ENCODE measurements at regions not wholly inside any gene's neighbourhood (a gene's known extent, or its start where the extent isn't known, plus 50 kb on each side); places are given as distances from the start of the nearest gene placed in this dataset.

- H3K27ac Mint-ChIP-seq, result no peak overlapping the region
- ATAC-seq (replicated peaks), result no peak
- peaks cover 72 to 92% of the 10 kb centered on the region in 2 donors for H3K27me3 Mint-ChIP-seq
Observed at GRCh38 chr12:53844994-53845844, 93.4 kb upstream of the HOXC13 start.

GRCh38 chr12:53845932-53846331 is 92.7 kb upstream of the HOXC13 start:
- Mint-ChIP-seq H3K36me3 (ENCODE audit: insufficient read depth) (no peaks in the 10 kb centered on the region), H3K9me3 (no peaks in the 10 kb centered on the region), H3K4me3 (no peak overlapping the region), H3K27ac (no peak overlapping the region), H3K4me1 (ENCODE audit: low read depth in 2 of 2) (no peaks in the 10 kb centered on the region), H3K27me3 (peaks cover 71 to 92% of the 10 kb centered on the region in 2 donors)
- DNase-seq, result no peak
- no peak for ATAC-seq (replicated peaks)

More at GRCh38 chr12:53844994-53845844, 93.4 kb upstream of the HOXC13 start:
- Mint-ChIP-seq H3K36me3 (ENCODE audit: insufficient read depth) (no peaks in the 10 kb centered on the region), H3K4me1 (ENCODE audit: low read depth in 2 of 2) (no peaks in the 10 kb centered on the region), H3K4me3 (no peak overlapping the region), H3K9me3 (no peaks in the 10 kb centered on the region)
- no peak for DNase-seq

- Mint-ChIP-seq H3K27me3 (peaks cover 60 to 75% of the 10 kb centered on the region in 2 donors), H3K36me3 (ENCODE audit: insufficient read depth) (peaks cover 3% of the 10 kb centered on the region)
Observed at GRCh38 chr12:53849113-53849512, 89.5 kb upstream of the HOXC13 start.

GRCh38 chr12:53849656-53850055 is 89.0 kb upstream of the HOXC13 start:
- H3K27ac Mint-ChIP-seq, result no peak overlapping the region
- H3K27me3 Mint-ChIP-seq, result peaks cover 62 to 75% of the 10 kb centered on the region in 2 donors
- H3K9me3 Mint-ChIP-seq, result no peaks in the 10 kb centered on the region
- no peak for DNase-seq
- no peak overlapping the region for H3K4me3 Mint-ChIP-seq
- no peak for ATAC-seq (replicated peaks)
- H3K4me1 Mint-ChIP-seq (ENCODE audit: low read depth in 2 of 2), result no peaks in the 10 kb centered on the region
- peaks cover 3% of the 10 kb centered on the region for H3K36me3 Mint-ChIP-seq (ENCODE audit: insufficient read depth)

More at GRCh38 chr12:53849113-53849512, 89.5 kb upstream of the HOXC13 start:
- no peak overlapping the region for H3K4me3 Mint-ChIP-seq
- no peak for DNase-seq
- no peak overlapping the region for H3K27ac Mint-ChIP-seq
- H3K4me1 Mint-ChIP-seq (ENCODE audit: low read depth in 2 of 2), result no peaks in the 10 kb centered on the region
- ATAC-seq (replicated peaks), result no peak
- no peaks in the 10 kb centered on the region for H3K9me3 Mint-ChIP-seq

GRCh38 chr12:53852061-53852460 is 86.6 kb upstream of the HOXC13 start:
- DNase-seq (no peak), ATAC-seq (replicated peaks) (no peak)
- Mint-ChIP-seq H3K27ac (no peak overlapping the region), H3K36me3 (ENCODE audit: insufficient read depth) (peaks cover 3% of the 10 kb centered on the region), H3K9me3 (no peaks in the 10 kb centered on the region), H3K27me3 (peaks cover 59 to 70% of the 10 kb centered on the region in 2 donors), H3K4me3 (no peak overlapping the region), H3K4me1 (ENCODE audit: low read depth in 2 of 2) (no peaks in the 10 kb centered on the region)

GRCh38 chr12:53852992-53853391 is 85.6 kb upstream of the HOXC13 start:
- Mint-ChIP-seq H3K27ac (no peak overlapping the region), H3K4me3 (no peak overlapping the region), H3K36me3 (ENCODE audit: insufficient read depth) (peaks cover 3% of the 10 kb centered on the region), H3K27me3 (peaks cover 57 to 61% of the 10 kb centered on the region in 2 donors), H3K4me1 (ENCODE audit: low read depth in 2 of 2) (no peaks in the 10 kb centered on the region), H3K9me3 (no peaks in the 10 kb centered on the region)
- DNase-seq, result no peak
- no peak for ATAC-seq (replicated peaks)

GRCh38 chr12:53854701-53855316 is 83.8 kb upstream of the HOXC13 start:
- Mint-ChIP-seq H3K27me3 (peaks cover 45 to 53% of the 10 kb centered on the region in 2 donors), H3K4me1 (ENCODE audit: low read depth in 2 of 2) (no peaks in the 10 kb centered on the region), H3K27ac (no peak overlapping the region), H3K4me3 (no peak overlapping the region), H3K36me3 (ENCODE audit: insufficient read depth) (peaks cover 3% of the 10 kb centered on the region), H3K9me3 (no peaks in the 10 kb centered on the region)
- no peak for ATAC-seq (replicated peaks)
- no peak for DNase-seq

GRCh38 chr12:53856132-53856531 is 82.5 kb upstream of the HOXC13 start:
- no peaks in the 10 kb centered on the region for H3K4me1 Mint-ChIP-seq (ENCODE audit: low read depth in 2 of 2)
- H3K9me3 Mint-ChIP-seq, result no peaks in the 10 kb centered on the region
- peaks cover 3% of the 10 kb centered on the region for H3K36me3 Mint-ChIP-seq (ENCODE audit: insufficient read depth)
- no peak for ATAC-seq (replicated peaks)
- DNase-seq, result no peak
- H3K27ac Mint-ChIP-seq, result no peak overlapping the region
- H3K4me3 Mint-ChIP-seq, result no peak overlapping the region
- H3K27me3 Mint-ChIP-seq, result peaks cover 43 to 53% of the 10 kb centered on the region in 2 donors

GRCh38 chr12:53857666-53858065 is 81.0 kb upstream of the HOXC13 start:
- no peak for DNase-seq
- H3K4me1 Mint-ChIP-seq (ENCODE audit: low read depth in 2 of 2), result no peaks in the 10 kb centered on the region
- peaks cover 3% of the 10 kb centered on the region for H3K36me3 Mint-ChIP-seq (ENCODE audit: insufficient read depth)
- no peak overlapping the region for H3K4me3 Mint-ChIP-seq
- H3K9me3 Mint-ChIP-seq, result no peaks in the 10 kb centered on the region
- H3K27me3 Mint-ChIP-seq, result peaks cover 36 to 54% of the 10 kb centered on the region in 2 donors
- no peak for ATAC-seq (replicated peaks)
- H3K27ac Mint-ChIP-seq, result no peak overlapping the region

- ATAC-seq (replicated peaks) (no peak), DNase-seq (no peak)
- Mint-ChIP-seq H3K27me3 (peaks cover 18 to 33% of the 10 kb centered on the region in 2 donors), H3K4me1 (ENCODE audit: low read depth in 2 of 2) (no peaks in the 10 kb centered on the region), H3K9me3 (no peaks in the 10 kb centered on the region), H3K4me3 (no peak overlapping the region), H3K36me3 (ENCODE audit: insufficient read depth) (no peaks in the 10 kb centered on the region), H3K27ac (no peak overlapping the region)
Observed at GRCh38 chr12:53860426-53861345, 77.9 kb upstream of the HOXC13 start.

- Mint-ChIP-seq H3K4me1 (ENCODE audit: low read depth in 2 of 2) (no peaks in the 10 kb centered on the region), H3K27ac (no peak overlapping the region), H3K9me3 (no peaks in the 10 kb centered on the region), H3K4me3 (no peak overlapping the region), H3K36me3 (ENCODE audit: insufficient read depth) (no peaks in the 10 kb centered on the region), H3K27me3 (peaks cover 18 to 35% of the 10 kb centered on the region in 2 donors)
- DNase-seq, result no peak
- no peak for ATAC-seq (replicated peaks)
Observed at GRCh38 chr12:53862206-53862605, 76.4 kb upstream of the HOXC13 start.

GRCh38 chr12:53862831-53863230 is 75.8 kb upstream of the HOXC13 start:
- ATAC-seq (replicated peaks), result no peak

GRCh38 chr12:53866727-53867126 is 71.9 kb upstream of the HOXC13 start:
- DNase-seq, result no peak

More at GRCh38 chr12:53862831-53863230, 75.8 kb upstream of the HOXC13 start:
- peaks cover 19 to 41% of the 10 kb centered on the region in 2 donors for H3K27me3 Mint-ChIP-seq
- no peaks in the 10 kb centered on the region for H3K36me3 Mint-ChIP-seq (ENCODE audit: insufficient read depth)
- no peak for DNase-seq
- H3K4me3 Mint-ChIP-seq, result no peak overlapping the region
- no peaks in the 10 kb centered on the region for H3K4me1 Mint-ChIP-seq (ENCODE audit: low read depth in 2 of 2)
- no peak overlapping the region for H3K27ac Mint-ChIP-seq
- H3K9me3 Mint-ChIP-seq, result no peaks in the 10 kb centered on the region

More at GRCh38 chr12:53866727-53867126, 71.9 kb upstream of the HOXC13 start:
- no peaks in the 10 kb centered on the region for H3K4me1 Mint-ChIP-seq (ENCODE audit: low read depth in 2 of 2)
- no peaks in the 10 kb centered on the region for H3K36me3 Mint-ChIP-seq (ENCODE audit: insufficient read depth)
- H3K27ac Mint-ChIP-seq, result no peak overlapping the region
- H3K27me3 Mint-ChIP-seq, result peaks cover 39 to 50% of the 10 kb centered on the region in 2 donors
- H3K9me3 Mint-ChIP-seq, result no peaks in the 10 kb centered on the region
- no peak overlapping the region for H3K4me3 Mint-ChIP-seq
- no peak for ATAC-seq (replicated peaks)
